HG03342 (cell line): ENCODE measurements at regions not wholly inside any gene's neighbourhood (a gene's known extent, or its start where the extent isn't known, plus 50 kb on each side); places are given as distances from the start of the nearest gene placed in this dataset.
A peak's percentile ranks its signal among the peaks of the same experiment; 100 is the strongest.
"Not testable (repeated sequence)": the region's sequence is repeated elsewhere in the genome, so short reads cannot be mapped to it uniquely, and the experiment has no call there.

Source experiments
- ATAC-seq: cut with Tn5 transposase; IDR thresholded peaks from one replicate; pipeline ENCODE4 v1.9.1; 2021; ENCODE audit warnings: mild to moderate bottlenecking, moderate library complexity; ENCODE audit not compliant: unreplicated experiment

- no peak for ATAC-seq
Observed at GRCh38 chr2:57465067-57465466, 581.5 kb upstream of the VRK2 start.

GRCh38 chr2:57465967-57466366, 580.6 kb upstream of the VRK2 start:
- ATAC-seq = no peak

GRCh38 chr2:57475391-57475790, 571.2 kb upstream of the VRK2 start:
- ATAC-seq = no peak

GRCh38 chr2:57479981-57480380, 566.6 kb upstream of the VRK2 start:
- ATAC-seq = no peak

GRCh38 chr2:57488061-57488460, 558.5 kb upstream of the VRK2 start:
- ATAC-seq = no peak

DNA sequence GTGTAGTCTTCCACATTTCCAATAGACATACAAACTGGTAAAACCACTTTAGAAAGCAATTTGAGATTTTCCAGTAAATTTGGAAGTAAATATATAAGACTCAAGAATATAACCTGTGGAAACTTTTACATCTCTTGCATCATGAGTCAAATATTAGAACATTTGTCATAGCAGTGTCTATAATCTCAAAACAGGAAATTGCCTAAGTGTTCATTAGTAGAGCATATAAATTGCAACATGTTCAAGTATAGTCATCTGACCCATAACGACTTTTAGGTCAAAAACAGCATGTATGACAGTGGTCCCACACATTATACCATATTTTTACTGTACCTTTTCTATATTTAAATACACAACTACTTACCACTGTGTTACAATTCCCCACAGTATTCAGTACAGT, 555.9 kb upstream of the VRK2 start:
- ATAC-seq = no peak

DNA sequence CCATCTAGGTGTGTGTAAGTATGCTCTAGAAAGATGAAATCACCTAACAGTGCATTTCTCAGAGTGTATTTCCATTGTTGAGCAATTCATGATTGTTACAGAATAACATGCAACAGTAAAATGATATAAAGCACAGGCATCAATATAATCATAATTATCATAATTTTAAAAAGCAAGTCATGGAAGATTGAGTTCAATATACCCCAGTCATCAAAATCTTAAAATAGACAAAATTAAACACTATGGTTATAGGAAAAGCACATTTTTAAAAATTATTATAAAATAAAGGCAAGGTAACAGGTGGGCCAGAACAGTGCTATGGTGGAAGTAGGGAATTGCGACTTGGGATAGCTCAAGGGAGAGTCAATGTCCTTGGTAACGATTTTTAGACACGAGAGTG, 555.4 kb upstream of the VRK2 start:
- no peak for ATAC-seq

DNA sequence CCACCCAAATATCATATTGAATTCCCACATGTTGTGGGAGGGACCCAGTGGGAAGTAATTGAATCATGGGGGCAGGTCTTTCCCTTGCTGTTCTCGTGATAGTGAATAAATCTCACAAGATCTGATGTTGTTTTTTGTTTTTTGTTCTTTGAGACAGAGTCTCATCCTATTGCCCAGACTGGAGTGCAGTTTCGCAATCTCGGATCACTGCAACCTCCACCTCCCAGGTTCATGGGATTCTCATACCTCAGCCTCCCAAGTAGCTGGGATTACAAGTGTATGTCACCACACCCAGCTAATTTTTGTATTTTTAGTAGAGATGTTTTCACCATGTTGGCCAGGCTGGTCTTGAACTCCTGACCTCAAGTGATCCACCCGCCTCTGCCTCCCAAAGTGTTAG, 552.6 kb upstream of the VRK2 start:
- ATAC-seq = not testable (repeated sequence)

DNA sequence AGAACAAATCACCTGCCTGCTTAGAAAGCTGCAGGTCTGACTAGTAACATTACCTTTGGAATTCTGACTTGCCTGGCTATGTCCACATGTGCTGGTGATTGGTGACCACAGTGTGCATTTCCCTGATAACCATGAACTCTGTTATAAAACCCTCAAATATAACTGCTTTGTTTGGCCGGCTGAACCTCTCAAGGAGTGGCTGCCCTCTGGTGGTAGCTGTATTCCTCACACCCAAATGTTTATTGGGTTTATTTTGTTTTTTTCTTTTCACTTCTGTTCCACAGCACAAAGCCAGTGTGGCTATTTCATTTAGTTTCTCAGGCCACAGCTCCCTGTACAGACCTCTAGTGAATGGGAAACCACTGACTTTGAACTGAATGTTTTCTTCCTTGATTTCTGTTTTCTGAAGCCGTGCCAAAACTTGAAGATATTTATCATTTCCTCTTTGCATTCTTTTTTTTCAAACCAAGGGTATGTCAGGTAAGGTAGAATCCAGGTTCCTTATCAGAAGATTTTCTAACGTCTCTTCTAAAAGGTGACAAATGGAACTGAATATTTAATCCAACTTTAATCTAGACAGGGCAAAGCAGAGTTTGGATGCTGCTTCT, 549.0 kb upstream of the VRK2 start:
- ATAC-seq = peak; percentile 96

GRCh38 chr2:57504787-57505186, 541.8 kb upstream of the VRK2 start:
- ATAC-seq = no peak

DNA sequence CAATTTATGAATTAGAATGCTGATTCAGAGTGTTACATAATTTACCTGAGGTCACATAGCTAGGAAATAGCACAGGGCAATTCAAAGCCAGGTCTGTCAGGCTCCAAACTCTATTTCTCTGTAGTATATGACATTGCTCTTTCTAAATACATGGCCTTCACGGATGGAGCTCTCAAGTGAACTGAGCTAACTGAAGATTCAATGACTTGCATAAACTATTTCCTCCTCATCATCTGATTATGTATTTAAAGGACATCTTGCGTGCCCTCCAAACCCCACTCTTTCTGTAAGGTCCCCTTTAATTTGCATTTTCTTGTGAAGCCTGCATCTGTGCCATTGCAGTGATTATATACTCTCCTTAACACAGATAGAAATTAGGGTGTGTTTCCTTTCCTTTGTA, 537.4 kb upstream of the VRK2 start:
- no peak for ATAC-seq

GRCh38 chr2:57510704-57511103, 535.9 kb upstream of the VRK2 start:
- peak; percentile 57 for ATAC-seq

- no peak for ATAC-seq
Observed at GRCh38 chr2:57515366-57515765, 531.2 kb upstream of the VRK2 start.

- peak; percentile 90 for ATAC-seq
Observed at GRCh38 chr2:57516698-57517340, 529.8 kb upstream of the VRK2 start.

- no peak for ATAC-seq
Observed at GRCh38 chr2:57523304-57523703, 523.3 kb upstream of the VRK2 start.

- ATAC-seq = no peak
Observed at GRCh38 chr2:57527685-57528084, 518.9 kb upstream of the VRK2 start.

- ATAC-seq = no peak
Observed at GRCh38 chr2:57528499-57528898, 518.1 kb upstream of the VRK2 start.

DNA sequence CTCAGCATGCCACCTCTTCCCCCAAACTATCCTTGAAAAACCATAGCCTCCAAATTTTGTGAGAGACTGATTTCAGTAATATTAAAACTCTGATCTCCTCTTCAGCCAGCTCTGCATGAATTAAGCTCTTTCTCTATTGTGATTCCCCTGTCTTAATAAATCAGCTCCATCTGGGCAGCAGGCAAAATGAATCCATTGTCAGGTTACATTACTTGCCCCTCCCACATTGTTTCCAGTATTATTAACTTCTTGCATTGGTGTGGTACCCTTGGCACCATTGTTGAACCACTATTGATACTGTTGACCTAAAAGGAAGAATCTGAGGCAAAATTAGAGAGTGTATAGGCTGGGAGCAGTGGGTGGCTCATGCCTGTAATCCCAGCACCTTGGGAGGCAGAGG, 512.2 kb upstream of the VRK2 start:
- ATAC-seq = no peak

- ATAC-seq = no peak
Observed at GRCh38 chr2:57536535-57537231, 509.9 kb upstream of the VRK2 start.

DNA sequence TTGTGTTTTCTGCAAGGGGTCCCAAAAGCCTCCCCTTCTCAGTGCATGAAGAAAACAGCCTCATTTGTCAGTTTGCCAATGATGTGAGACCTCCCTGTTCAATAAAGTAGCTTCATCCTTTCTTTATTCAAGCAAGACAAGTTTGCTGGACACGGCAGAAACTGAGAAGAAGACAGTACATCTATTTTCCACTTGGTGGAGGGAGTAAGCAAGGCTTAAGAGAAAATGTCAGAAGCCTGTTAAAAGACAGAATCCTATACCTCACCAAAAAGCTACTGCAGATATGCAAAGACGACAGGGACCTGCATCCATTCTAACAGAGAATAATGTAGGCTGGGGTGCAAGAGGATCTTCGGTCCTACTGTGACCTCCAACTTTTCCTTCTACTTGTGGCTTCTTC, 506.8 kb upstream of the VRK2 start:
- no peak for ATAC-seq

GRCh38 chr2:57542081-57542480, 504.5 kb upstream of the VRK2 start:
- ATAC-seq = no peak

DNA sequence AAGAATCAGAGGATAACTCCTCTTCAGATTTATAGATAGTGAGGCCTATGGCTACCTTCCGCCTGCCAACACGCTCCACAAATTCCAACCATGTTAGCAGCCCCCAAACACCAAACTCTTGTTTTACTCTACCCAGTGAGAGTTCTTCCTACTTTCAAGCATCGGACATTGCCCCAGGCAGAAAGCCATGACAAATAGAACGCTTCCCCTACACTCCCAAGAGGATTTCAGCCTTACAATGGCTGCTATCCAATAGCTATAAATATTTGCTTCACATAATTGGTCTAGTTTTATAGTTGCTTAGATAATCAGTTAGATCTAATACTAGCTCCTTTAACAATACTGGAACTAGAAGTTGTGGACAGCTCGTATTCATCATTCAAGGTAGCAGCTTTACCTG, 503.4 kb upstream of the VRK2 start:
- no peak for ATAC-seq
